Activated T-helper 2 cell treated with anti-CD3 and anti-CD28 coated beads, Interferon-gamma antibody, Interleukin-2, Interleukin-4, amounts not matched to agents 10 μg/mL and 5 μg/mL and 100 μg/mL, durations not matched to agents 14 hours and 24 hours and 36 hours (primary cell): ENCODE measurements at regions not wholly inside any gene's neighbourhood (a gene's known extent, or its start where the extent isn't known, plus 50 kb on each side); places are given as distances from the start of the nearest gene placed in this dataset.

Source experiments
- DNase-seq: peaks from one replicate; pipeline ENCODE4 v3.0.0; 2021; ENCODE audit warnings: low spot score
- H3K27ac Mint-ChIP-seq: one replicate; pipeline ENCODE4 v1.8.0; 2021; ENCODE audit warnings: mixed read lengths
- H3K27me3 Mint-ChIP-seq: one replicate; pipeline ENCODE4 v1.8.0; 2021; ENCODE audit warnings: low read depth, mixed read lengths
- H3K36me3 Mint-ChIP-seq: one replicate; pipeline ENCODE4 v1.8.0; 2021; ENCODE audit warnings: low read depth, mixed read lengths
- H3K4me1 Mint-ChIP-seq: one replicate; pipeline ENCODE4 v1.8.0; 2021; ENCODE audit warnings: low read depth, mixed read lengths
- H3K4me3 Mint-ChIP-seq: one replicate; pipeline ENCODE4 v1.8.0; 2021; ENCODE audit warnings: low read depth, mild to moderate bottlenecking, moderate library complexity, mixed read lengths
- H3K9me3 Mint-ChIP-seq: one replicate; pipeline ENCODE4 v1.8.0; 2021; ENCODE audit warnings: mixed read lengths
- intact Hi-C: fragments of 100-400 bp; cut with micrococcal nuclease; formaldehyde crosslinking; loops from one replicate; pipeline ENCODE4 v1.15.1; 2023

DNA sequence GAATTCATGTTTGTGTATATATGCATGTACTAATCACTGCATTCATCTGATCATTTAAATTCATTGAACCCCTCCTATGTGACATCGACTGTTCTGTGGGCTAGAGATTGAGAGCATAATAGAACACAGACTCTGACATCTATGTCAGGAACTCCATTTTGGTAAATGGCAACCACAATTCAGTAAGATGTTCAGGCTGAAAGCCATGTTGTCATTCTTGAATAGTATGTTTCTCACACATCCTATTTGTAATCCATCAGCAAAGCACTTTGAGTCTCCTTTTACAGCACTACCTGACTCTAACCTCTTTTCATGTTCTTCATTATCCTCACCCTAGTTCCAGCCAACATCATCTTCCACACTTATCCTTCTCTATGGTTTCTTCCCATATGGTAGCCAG lies 413.8 kb upstream of the MEX3C start:
- Mint-ChIP-seq H3K4me3 (no peak overlapping the region), H3K27me3 (peaks cover 2% of the 10 kb centered on the region), H3K4me1 (no peaks in the 10 kb centered on the region), H3K9me3 (no peaks in the 10 kb centered on the region), H3K36me3 (no peaks in the 10 kb centered on the region), H3K27ac (no peak overlapping the region)
- DNase-seq, result no peak
- intact Hi-C loops, result no loop called here

DNA sequence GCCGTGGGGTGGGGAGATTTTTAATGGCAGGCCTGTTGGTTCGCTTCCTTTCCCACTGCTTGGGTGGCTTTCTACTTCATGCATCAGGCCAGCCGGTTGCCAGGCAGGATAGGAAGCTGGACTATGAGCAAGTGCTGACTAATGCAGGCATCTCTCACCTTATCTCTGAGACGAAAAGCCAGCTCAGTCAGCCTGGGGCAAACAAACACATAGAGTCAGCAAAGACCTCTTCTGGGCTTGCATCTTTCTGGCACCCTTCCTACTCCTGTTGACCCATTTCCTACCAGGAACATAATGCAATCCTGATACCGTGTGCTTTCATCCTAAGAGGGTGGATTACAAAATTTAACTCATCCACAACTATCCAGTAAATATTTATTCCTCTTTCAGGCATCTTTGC lies 416.6 kb upstream of the MEX3C start:
- no peaks in the 10 kb centered on the region for H3K36me3 Mint-ChIP-seq
- no peaks in the 10 kb centered on the region for H3K4me1 Mint-ChIP-seq
- no peak overlapping the region for H3K4me3 Mint-ChIP-seq
- H3K27ac Mint-ChIP-seq, result no peak overlapping the region
- DNase-seq, result no peak
- no peaks in the 10 kb centered on the region for H3K27me3 Mint-ChIP-seq
- intact Hi-C loops, result no loop called here
- no peaks in the 10 kb centered on the region for H3K9me3 Mint-ChIP-seq

DNA sequence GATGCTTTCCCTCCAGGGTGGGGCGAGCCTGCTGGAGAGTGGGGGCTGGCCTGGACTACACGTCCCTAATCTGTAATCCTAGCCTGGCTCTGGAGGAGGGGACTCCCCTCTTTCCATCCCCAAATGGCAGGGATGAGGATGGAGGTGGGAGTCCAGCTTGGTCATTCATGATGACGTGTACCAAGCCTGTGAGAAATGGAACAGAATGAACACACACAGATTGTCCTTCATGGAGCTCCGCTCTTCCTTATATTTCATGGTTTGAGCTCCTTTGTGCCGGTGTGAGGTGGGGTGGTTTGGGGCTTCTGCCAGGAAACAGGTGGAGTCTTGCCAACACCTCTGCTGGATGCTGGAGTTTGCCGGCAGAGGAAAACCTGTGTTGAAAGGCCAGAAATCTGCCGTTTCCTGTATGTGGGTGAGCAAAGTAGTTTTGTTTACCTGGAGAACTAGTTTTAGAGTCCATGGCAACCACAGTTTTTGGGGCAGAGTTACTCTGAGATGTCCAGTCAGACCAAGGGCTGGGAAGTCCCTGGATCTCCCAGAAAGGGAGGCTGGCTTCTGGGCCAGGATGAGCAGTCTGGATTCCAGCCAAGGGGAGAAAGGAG lies 417.6 kb upstream of the MEX3C start:
- no peaks in the 10 kb centered on the region for H3K27me3 Mint-ChIP-seq
- intact Hi-C loops, result no loop called here
- H3K27ac Mint-ChIP-seq, result no peak overlapping the region
- no peaks in the 10 kb centered on the region for H3K4me1 Mint-ChIP-seq
- DNase-seq, result no peak
- H3K4me3 Mint-ChIP-seq, result no peak overlapping the region
- H3K9me3 Mint-ChIP-seq, result no peaks in the 10 kb centered on the region
- H3K36me3 Mint-ChIP-seq, result no peaks in the 10 kb centered on the region

DNA sequence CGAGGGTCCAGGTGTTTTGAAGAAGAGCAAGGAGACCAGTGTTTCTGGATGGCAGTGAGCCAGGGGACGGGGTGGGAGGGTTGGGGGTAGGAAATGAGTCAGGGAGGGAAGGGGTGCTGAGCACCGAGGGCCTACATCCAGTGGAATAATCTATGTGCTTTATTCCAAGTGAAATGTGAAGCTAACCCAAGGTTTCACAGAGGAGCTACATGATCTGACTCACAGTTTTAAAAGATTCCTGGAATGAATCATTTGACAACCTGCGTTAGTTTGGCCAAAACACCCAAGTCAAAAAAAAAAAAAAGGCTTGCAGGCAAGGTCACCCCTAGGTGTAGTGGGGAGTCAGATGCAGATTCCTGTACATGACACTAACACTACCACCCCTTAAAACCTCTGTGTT lies 419.7 kb upstream of the MEX3C start:
- no peak overlapping the region for H3K4me3 Mint-ChIP-seq
- H3K36me3 Mint-ChIP-seq, result no peaks in the 10 kb centered on the region
- no peaks in the 10 kb centered on the region for H3K9me3 Mint-ChIP-seq
- intact Hi-C loops, result no loop called here
- peaks cover 5% of the 10 kb centered on the region for H3K27me3 Mint-ChIP-seq
- H3K4me1 Mint-ChIP-seq, result no peaks in the 10 kb centered on the region
- no peak overlapping the region for H3K27ac Mint-ChIP-seq
- DNase-seq, result no peak

DNA sequence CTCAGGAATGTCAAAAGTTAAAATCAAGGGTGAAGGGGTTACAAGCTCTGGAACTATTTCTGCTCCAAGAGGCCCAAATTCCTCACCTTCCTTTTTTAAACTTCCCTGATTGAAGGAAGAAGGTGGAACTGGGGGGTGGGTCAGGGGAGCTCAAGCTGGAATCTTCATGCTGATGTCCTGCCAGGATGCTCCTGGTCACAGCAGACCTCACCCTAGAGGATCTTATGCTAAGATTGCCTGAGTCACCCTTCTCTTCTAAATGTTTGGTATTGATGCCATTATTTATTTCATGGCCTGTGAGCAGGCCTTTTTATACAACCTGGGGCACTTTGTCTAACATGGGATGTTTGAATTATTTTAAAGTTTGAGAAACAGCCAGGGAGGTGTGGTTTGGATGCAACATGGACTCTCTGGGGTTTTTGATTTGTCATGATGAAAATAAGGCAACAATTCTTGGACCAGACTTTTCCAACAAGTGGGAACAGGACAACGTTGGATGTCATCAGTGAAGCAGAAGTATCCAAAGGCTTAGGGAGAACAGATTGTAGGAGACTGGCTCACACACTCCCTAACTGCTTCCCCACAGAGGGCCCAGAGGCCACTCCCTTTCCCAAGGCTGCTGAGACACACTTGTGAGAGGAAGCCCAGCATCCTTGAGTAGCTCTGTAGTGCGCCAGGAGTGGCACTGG lies 420.2 kb upstream of the MEX3C start:
- Mint-ChIP-seq H3K36me3 (no peaks in the 10 kb centered on the region), H3K27ac (no peak overlapping the region), H3K27me3 (peaks cover 7% of the 10 kb centered on the region), H3K4me3 (no peak overlapping the region), H3K4me1 (no peaks in the 10 kb centered on the region), H3K9me3 (no peaks in the 10 kb centered on the region)
- no peak for DNase-seq
- intact Hi-C loops, result no loop called here

DNA sequence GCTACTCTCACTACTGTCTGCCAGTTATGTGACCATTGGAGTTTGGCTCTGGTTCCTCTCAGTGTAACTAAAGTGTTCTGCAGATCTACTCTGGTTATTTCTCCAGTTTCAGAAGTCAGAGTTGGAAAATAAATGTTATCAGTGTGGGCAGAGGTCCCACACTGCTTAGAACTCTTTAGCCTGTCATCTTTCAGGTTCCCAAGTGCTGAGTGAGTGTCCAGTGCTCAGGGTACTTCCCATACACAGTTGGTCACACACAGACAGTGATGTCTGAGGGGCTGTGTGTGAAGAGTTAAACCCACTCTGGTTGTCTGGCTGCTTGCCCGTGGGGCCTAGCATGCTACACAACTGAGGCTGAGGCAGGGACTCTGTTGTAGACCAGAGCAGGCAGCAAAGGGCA lies 421.8 kb upstream of the MEX3C start:
- Mint-ChIP-seq H3K36me3 (no peaks in the 10 kb centered on the region), H3K4me3 (no peak overlapping the region), H3K27me3 (peaks cover 9% of the 10 kb centered on the region), H3K9me3 (no peaks in the 10 kb centered on the region), H3K4me1 (no peaks in the 10 kb centered on the region), H3K27ac (no peak overlapping the region)
- no peak for DNase-seq
- intact Hi-C loops, result no loop called here

DNA sequence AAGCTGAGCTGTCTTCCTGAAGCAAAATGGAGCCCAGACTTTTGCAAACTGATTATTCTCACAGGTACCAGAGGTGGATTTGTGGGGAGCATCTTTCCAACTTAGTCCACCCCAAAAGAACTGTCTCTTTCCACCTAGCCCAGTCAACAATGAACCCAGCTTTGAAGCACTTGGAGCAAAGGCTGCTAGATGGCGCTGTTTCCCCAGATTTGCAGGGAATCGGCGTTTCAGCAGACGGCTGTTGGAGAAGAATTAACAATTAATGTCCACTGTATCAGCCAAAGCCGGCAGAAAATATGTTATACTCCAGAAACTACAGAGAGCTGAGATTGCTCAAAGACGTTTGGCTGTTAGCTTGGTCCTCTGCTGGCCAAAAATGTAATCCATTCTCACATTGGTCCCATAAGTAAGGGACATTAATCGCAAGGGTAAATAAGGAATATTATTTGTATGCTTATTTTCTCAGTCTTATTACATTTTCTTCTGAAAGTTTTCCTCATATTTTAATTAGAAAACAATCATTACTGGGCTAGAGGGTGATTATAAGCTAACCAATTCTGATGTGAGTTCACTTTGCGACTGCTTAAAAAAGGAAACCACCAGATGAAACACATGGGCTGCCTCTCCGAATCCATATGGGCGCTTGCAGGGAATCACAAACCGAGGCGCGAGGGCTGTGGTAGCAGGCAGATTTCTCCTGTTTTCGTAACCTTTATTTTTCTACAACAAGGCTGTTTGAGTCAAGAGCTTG lies 423.8 kb upstream of the MEX3C start:
- intact Hi-C loops, result no loop called here
- Mint-ChIP-seq H3K27ac (no peak overlapping the region), H3K27me3 (peaks cover 9% of the 10 kb centered on the region), H3K4me1 (no peaks in the 10 kb centered on the region), H3K36me3 (no peaks in the 10 kb centered on the region), H3K4me3 (no peak overlapping the region), H3K9me3 (no peaks in the 10 kb centered on the region)
- peak; percentile 10 for DNase-seq

DNA sequence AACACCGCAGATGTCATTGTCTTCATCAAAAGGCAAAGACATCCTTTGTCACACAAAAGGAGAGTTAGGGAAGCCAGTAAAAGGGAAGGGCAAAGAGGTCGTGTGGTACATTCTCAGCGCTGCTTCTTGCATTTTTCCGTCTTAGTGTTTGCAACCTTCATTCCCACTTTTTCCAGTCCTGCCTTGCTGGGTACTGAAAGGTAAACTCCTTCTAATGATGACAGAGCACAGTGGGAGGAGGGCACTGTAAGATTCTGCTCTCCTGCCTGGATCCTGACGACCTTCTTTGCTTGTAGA lies 424.3 kb upstream of the MEX3C start:
- Mint-ChIP-seq H3K4me1 (no peaks in the 10 kb centered on the region), H3K4me3 (no peak overlapping the region), H3K36me3 (no peaks in the 10 kb centered on the region), H3K27ac (no peak overlapping the region), H3K27me3 (peaks cover 9% of the 10 kb centered on the region), H3K9me3 (no peaks in the 10 kb centered on the region)
- intact Hi-C loops, result no loop called here
- DNase-seq, result no peak

DNA sequence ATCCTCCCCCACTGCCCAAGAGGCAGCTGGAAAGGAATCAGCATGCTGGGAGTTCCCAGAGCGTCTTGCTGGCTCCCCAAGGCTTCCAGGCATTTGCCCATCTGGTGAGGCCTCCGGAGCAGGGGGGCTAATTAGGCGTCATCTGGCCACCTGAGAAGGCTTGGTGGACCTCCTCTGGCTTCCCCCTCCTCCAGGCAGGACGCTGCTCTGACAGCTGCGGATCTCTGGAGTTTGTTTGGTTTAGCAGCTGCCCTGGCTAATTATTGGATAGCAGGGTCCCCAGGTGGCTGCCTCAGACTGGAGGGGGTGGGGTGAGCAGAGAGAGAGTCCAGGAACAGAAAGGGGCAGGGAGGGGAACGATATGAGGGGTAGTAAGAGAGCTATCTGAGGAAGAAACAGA lies 425.2 kb upstream of the MEX3C start:
- Mint-ChIP-seq H3K27ac (no peak overlapping the region), H3K4me1 (no peaks in the 10 kb centered on the region), H3K27me3 (peaks cover 9% of the 10 kb centered on the region), H3K36me3 (no peaks in the 10 kb centered on the region), H3K4me3 (no peak overlapping the region), H3K9me3 (no peaks in the 10 kb centered on the region)
- intact Hi-C loops, result no loop called here
- no peak for DNase-seq

DNA sequence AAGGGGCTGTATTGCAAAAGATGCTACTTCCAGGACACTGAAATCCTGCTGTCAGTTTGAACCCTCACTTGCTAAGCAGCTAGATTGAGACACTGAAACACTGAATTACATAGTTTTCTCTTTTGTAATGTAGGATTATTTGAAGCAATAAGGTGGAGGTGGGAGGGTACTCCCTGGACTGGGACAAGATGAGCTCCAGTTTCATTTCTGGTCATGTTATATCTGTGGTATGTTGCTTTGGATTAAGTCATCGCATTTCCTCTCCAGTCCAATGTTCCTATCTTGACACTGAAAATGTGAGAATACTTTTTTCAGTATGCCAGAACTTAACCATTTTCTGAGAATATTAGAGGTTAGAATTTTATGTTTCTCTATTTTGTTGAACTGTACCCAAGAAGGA lies 426.2 kb upstream of the MEX3C start:
- H3K27ac Mint-ChIP-seq, result no peak overlapping the region
- no peaks in the 10 kb centered on the region for H3K4me1 Mint-ChIP-seq
- H3K9me3 Mint-ChIP-seq, result no peaks in the 10 kb centered on the region
- no peaks in the 10 kb centered on the region for H3K36me3 Mint-ChIP-seq
- peaks cover 9% of the 10 kb centered on the region for H3K27me3 Mint-ChIP-seq
- no peak overlapping the region for H3K4me3 Mint-ChIP-seq
- no peak for DNase-seq
- intact Hi-C loops, result no loop called here

DNA sequence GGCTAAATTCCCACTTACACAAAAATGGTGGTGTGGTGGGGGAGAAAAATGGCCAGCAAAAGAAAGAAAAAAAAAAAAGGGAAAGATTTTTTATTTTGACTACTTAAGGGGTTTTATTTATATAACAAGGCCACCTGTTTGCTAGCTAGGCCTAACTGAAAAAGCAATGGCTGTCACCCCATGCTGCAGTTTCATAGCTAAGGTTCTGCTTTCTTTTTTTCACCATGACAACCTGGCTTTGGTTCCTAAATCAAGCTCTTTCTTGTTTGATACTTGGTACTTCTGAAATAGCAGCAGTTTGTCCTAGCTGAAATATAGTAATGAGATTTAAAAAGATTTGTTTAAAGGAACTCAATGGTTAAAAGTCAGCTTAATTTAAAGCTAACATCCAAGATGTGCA lies 433.2 kb upstream of the MEX3C start:
- Mint-ChIP-seq H3K27me3 (no peaks in the 10 kb centered on the region), H3K36me3 (no peaks in the 10 kb centered on the region), H3K27ac (no peak overlapping the region), H3K4me1 (no peaks in the 10 kb centered on the region), H3K4me3 (no peak overlapping the region), H3K9me3 (peaks cover 8% of the 10 kb centered on the region)
- intact Hi-C loops, result no loop called here
- no peak for DNase-seq

DNA sequence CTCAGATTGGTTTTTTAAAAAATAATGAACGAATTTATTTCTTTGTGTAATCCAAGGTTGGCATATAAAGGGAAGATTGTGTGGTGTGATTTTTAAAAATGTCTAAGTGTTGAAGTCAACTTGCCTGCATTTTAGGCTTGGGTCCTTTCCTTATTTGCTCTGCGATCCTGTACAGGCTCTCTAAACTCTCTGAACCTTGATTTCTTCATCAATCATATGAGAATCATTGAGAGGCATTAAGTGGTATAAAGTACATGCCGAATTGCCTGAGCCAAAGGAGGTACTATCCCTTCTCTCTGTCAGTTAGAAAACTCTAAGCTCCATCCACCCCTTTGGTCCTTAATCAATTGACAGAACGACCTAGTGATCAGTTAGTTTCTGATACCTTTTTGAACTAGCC lies 440.4 kb upstream of the MEX3C start:
- no peaks in the 10 kb centered on the region for H3K4me1 Mint-ChIP-seq
- H3K27me3 Mint-ChIP-seq, result no peaks in the 10 kb centered on the region
- no peak for DNase-seq
- H3K4me3 Mint-ChIP-seq, result no peak overlapping the region
- H3K36me3 Mint-ChIP-seq, result no peaks in the 10 kb centered on the region
- intact Hi-C loops, result no loop called here
- H3K27ac Mint-ChIP-seq, result no peak overlapping the region
- peaks cover 15% of the 10 kb centered on the region for H3K9me3 Mint-ChIP-seq

DNA sequence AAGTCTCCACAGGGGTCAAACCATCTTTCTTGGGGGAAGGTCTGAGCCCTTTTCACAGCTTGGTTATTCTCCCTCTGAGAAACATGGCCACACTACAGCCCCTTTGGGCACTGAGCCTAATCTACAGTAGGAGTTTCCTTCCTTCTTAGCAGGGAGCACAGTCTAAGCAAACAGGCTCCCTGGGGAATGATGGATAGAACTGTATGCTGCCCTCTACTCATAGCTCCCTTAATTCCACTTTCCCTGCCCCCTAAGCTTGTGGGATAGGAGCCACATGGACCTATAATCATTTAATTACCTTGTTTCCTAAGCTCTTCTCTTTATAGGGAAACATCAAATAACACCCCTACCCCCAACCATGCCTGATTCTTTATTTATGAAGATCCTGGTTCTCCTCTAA lies 442.1 kb upstream of the MEX3C start:
- intact Hi-C loops, result no loop called here
- Mint-ChIP-seq H3K27me3 (no peaks in the 10 kb centered on the region), H3K36me3 (no peaks in the 10 kb centered on the region), H3K27ac (no peak overlapping the region), H3K9me3 (peaks cover 12% of the 10 kb centered on the region), H3K4me1 (no peaks in the 10 kb centered on the region), H3K4me3 (no peak overlapping the region)
- no peak for DNase-seq
